EH (cell line): ENCODE measurements at regions not wholly inside any gene's neighbourhood (a gene's known extent, or its start where the extent isn't known, plus 50 kb on each side); places are given as distances from the start of the nearest gene placed in this dataset.
"Not testable (repeated sequence)": the region's sequence is repeated elsewhere in the genome, so short reads cannot be mapped to it uniquely, and the experiment has no call there.

Source experiments
- DNase-seq: peaks from one replicate; pipeline ENCODE4 v3.0.0-alpha.2; 2015; ENCODE audit warnings: low read depth

- no peak for DNase-seq
These were observed 118.0 kb upstream of the SLITRK5 start for GRCh38 chr13:87553142-87553541.

GRCh38 chr13:87554045-87554444, 117.1 kb upstream of the SLITRK5 start:
- no peak for DNase-seq

GRCh38 chr13:87557788-87558187, 113.4 kb upstream of the SLITRK5 start:
- DNase-seq = no peak

GRCh38 chr13:87561580-87561979, 109.6 kb upstream of the SLITRK5 start:
- not testable (repeated sequence) for DNase-seq

GRCh38 chr13:87570669-87571068, 100.5 kb upstream of the SLITRK5 start:
- DNase-seq = no peak

GRCh38 chr13:87582399-87582798, 88.8 kb upstream of the SLITRK5 start:
- DNase-seq = no peak

- DNase-seq = no peak
These were observed 80.7 kb upstream of the SLITRK5 start for GRCh38 chr13:87590518-87590917.

- not testable (repeated sequence) for DNase-seq
These were observed 66.7 kb upstream of the SLITRK5 start for GRCh38 chr13:87604437-87604836.

- DNase-seq = no peak
These were observed 63.9 kb upstream of the SLITRK5 start for GRCh38 chr13:87607266-87607665.

- no peak for DNase-seq
These were observed 56.9 kb upstream of the SLITRK5 start for GRCh38 chr13:87614276-87614675.
